GM20000 (cell line): ENCODE measurements at regions not wholly inside any gene's neighbourhood (a gene's known extent, or its start where the extent isn't known, plus 50 kb on each side); places are given as distances from the start of the nearest gene placed in this dataset.

Source experiments
- DNase-seq: peaks from one replicate; pipeline ENCODE4 v3.0.0; 2012; ENCODE audit warnings: low spot score
- TF ChIP-seq, protein P1 (sequence below): IDR thresholded peaks from 2 replicates; pipeline ENCODE4 v1.5.1; 2012; ENCODE audit warnings: mild to moderate bottlenecking, control low read depth; ENCODE audit errors: extremely low read depth, missing control alignments

- TF ChIP-seq, protein P1, sequence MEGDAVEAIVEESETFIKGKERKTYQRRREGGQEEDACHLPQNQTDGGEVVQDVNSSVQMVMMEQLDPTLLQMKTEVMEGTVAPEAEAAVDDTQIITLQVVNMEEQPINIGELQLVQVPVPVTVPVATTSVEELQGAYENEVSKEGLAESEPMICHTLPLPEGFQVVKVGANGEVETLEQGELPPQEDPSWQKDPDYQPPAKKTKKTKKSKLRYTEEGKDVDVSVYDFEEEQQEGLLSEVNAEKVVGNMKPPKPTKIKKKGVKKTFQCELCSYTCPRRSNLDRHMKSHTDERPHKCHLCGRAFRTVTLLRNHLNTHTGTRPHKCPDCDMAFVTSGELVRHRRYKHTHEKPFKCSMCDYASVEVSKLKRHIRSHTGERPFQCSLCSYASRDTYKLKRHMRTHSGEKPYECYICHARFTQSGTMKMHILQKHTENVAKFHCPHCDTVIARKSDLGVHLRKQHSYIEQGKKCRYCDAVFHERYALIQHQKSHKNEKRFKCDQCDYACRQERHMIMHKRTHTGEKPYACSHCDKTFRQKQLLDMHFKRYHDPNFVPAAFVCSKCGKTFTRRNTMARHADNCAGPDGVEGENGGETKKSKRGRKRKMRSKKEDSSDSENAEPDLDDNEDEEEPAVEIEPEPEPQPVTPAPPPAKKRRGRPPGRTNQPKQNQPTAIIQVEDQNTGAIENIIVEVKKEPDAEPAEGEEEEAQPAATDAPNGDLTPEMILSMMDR: no peak
- no peak for DNase-seq
Measured at GRCh38 chr5:82789095-82789494, 288.1 kb downstream of the TMEM167A start.

DNA sequence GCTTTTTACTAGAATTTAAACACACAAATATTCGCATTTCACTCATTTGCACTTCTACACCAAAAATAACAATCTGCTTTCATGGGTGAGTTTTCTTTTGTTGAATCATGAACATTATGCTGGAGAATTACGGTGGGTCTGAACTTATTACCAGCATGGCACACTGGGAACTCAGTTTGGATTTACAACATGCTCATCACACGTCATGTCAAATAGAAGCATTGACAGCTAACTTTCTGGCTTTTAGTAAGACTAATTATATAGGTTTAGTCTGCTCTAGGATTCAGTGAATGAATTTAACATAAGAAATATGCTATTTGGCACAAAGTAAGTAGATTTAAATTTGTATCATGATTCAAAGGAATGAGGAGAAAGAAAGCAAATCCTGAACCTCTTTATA is 290.4 kb downstream of the TMEM167A start:
- DNase-seq: no peak
- TF ChIP-seq, protein P1: no peak

DNA sequence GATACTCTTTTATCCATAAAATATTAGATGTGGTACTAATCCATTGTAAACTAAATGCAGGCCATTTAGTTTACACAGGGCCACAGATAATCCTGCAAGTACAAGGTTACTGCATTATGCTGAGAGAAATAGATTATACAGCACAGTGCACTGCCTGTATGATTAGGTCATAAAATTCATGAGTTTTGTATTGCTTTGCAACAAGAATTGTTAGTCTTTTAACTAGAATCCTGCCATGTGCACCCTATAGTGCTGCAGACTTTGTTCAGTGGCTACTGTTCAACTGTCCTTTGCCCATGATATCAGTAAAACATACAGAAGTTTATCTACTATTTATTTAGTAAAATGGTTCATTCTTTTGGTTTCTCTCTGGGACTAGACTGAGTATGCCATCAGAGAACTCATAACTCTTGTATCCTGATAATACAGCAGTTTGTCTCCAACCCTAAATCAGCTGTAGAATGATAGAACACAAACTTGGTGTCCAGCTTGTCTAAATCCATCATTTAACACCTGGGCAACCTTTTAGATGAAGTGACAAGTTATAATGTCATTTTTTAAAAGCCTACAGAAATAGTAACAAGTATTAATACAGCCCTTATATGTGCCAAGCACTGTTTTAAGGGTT is 291.2 kb downstream of the TMEM167A start:
- no peak for DNase-seq
- TF ChIP-seq, protein P1: no peak

DNA sequence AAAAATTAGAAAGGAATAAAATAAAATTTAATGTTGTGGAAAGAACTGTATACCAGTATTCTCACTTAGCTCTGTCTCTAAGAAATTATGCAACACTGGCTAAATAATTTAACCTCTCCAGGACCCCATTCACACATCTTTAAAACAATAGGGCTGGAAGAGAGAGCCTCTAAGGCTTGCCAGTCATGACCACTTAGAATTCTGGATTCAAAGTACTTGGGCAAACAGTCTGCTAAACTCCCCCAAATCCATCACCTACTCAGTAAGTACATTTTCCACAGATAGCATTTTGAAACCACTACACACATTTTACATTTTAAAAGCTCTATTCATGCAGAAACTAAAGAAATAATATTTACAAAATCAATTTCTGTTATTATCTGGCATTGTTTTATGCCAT is 291.7 kb downstream of the TMEM167A start:
- no peak for DNase-seq

GRCh38 chr5:82784521-82784920 is 292.7 kb downstream of the TMEM167A start:
- TF ChIP-seq, protein P1: no peak

More for the DNA sequence above, 291.7 kb downstream of the TMEM167A start:
- TF ChIP-seq, protein P1: no peak

GRCh38 chr5:82777106-82777505 is 300.1 kb downstream of the TMEM167A start:
- TF ChIP-seq, protein P1: no peak
- no peak for DNase-seq

More at GRCh38 chr5:82784521-82784920, 292.7 kb downstream of the TMEM167A start:
- DNase-seq: no peak

- DNase-seq: no peak
- TF ChIP-seq, protein P1: no peak
Measured at GRCh38 chr5:82772281-82772680, 304.9 kb downstream of the TMEM167A start.
